ENCODE measurements at regions not wholly inside any gene's neighbourhood (a gene's known extent, or its start where the extent isn't known, plus 50 kb on each side); places are given as distances from the start of the nearest gene placed in this dataset.

- no peaks in the 10 kb centered on the region for H3K27me3 ChIP-seq (ENCODE audit: control insufficient read depth, insufficient read depth, low read length)
- no peaks in the 10 kb centered on the region for H3K36me3 ChIP-seq (replicated peaks; ENCODE audit: control insufficient read depth, insufficient read depth, low read length)
- H3K4me3 ChIP-seq (ENCODE audit: insufficient read depth, low read depth, low read length): no peak overlapping the region
- no peak for DNase-seq
Measured at GRCh38 chr22:48795664-48796063, 1032.0 kb downstream of the BRD1 start.

GRCh38 chr22:48794906-48795305 lies 1032.8 kb downstream of the BRD1 start:
- H3K36me3 ChIP-seq (replicated peaks; ENCODE audit: control insufficient read depth, insufficient read depth, low read length): no peaks in the 10 kb centered on the region
- no peaks in the 10 kb centered on the region for H3K27me3 ChIP-seq (ENCODE audit: control insufficient read depth, insufficient read depth, low read length)
- no peak for DNase-seq
- H3K4me3 ChIP-seq (ENCODE audit: insufficient read depth, low read depth, low read length): no peak overlapping the region

- no peak overlapping the region for H3K4me3 ChIP-seq (ENCODE audit: insufficient read depth, low read depth, low read length)
- H3K36me3 ChIP-seq (replicated peaks; ENCODE audit: control insufficient read depth, insufficient read depth, low read length): no peaks in the 10 kb centered on the region
- no peak for DNase-seq
- H3K27me3 ChIP-seq (ENCODE audit: control insufficient read depth, insufficient read depth, low read length): no peaks in the 10 kb centered on the region
Measured at GRCh38 chr22:48793949-48794348, 1033.7 kb downstream of the BRD1 start.

GRCh38 chr22:48786679-48786996 lies 1041.0 kb downstream of the BRD1 start:
- Histone ChIP-seq H3K27me3 (ENCODE audit: control insufficient read depth, insufficient read depth, low read length) (no peaks in the 10 kb centered on the region), H3K4me3 (ENCODE audit: insufficient read depth, low read depth, low read length) (no peak overlapping the region), H3K36me3 (replicated peaks; ENCODE audit: control insufficient read depth, insufficient read depth, low read length) (no peaks in the 10 kb centered on the region)
- DNase-seq: no peak

- Histone ChIP-seq H3K4me3 (ENCODE audit: insufficient read depth, low read depth, low read length) (no peak overlapping the region), H3K27me3 (ENCODE audit: control insufficient read depth, insufficient read depth, low read length) (no peaks in the 10 kb centered on the region), H3K36me3 (replicated peaks; ENCODE audit: control insufficient read depth, insufficient read depth, low read length) (no peaks in the 10 kb centered on the region)
- DNase-seq: no peak
Measured at GRCh38 chr22:48785792-48786678, 1041.6 kb downstream of the BRD1 start.

- no peak for DNase-seq
- H3K27me3 ChIP-seq (ENCODE audit: control insufficient read depth, insufficient read depth, low read length): no peaks in the 10 kb centered on the region
- H3K36me3 ChIP-seq (replicated peaks; ENCODE audit: control insufficient read depth, insufficient read depth, low read length): no peaks in the 10 kb centered on the region
- no peak overlapping the region for H3K4me3 ChIP-seq (ENCODE audit: insufficient read depth, low read depth, low read length)
Measured at GRCh38 chr22:48784701-48785503, 1042.8 kb downstream of the BRD1 start.

- H3K4me3 ChIP-seq (ENCODE audit: insufficient read depth, low read depth, low read length): no peak overlapping the region
- no peak for DNase-seq
- H3K36me3 ChIP-seq (replicated peaks; ENCODE audit: control insufficient read depth, insufficient read depth, low read length): no peaks in the 10 kb centered on the region
- H3K27me3 ChIP-seq (ENCODE audit: control insufficient read depth, insufficient read depth, low read length): no peaks in the 10 kb centered on the region
Measured at GRCh38 chr22:48783821-48784266, 1043.8 kb downstream of the BRD1 start.

GRCh38 chr22:48782811-48783511 lies 1044.7 kb downstream of the BRD1 start:
- Histone ChIP-seq H3K4me3 (ENCODE audit: insufficient read depth, low read depth, low read length) (no peak overlapping the region), H3K27me3 (ENCODE audit: control insufficient read depth, insufficient read depth, low read length) (no peaks in the 10 kb centered on the region), H3K36me3 (replicated peaks; ENCODE audit: control insufficient read depth, insufficient read depth, low read length) (no peaks in the 10 kb centered on the region)
- peak; percentile 81 for DNase-seq

- Histone ChIP-seq H3K4me3 (ENCODE audit: insufficient read depth, low read depth, low read length) (no peak overlapping the region), H3K27me3 (ENCODE audit: control insufficient read depth, insufficient read depth, low read length) (no peaks in the 10 kb centered on the region), H3K36me3 (replicated peaks; ENCODE audit: control insufficient read depth, insufficient read depth, low read length) (no peaks in the 10 kb centered on the region)
- no peak for DNase-seq
Measured at GRCh38 chr22:48782326-48782725, 1045.3 kb downstream of the BRD1 start.

- no peak for DNase-seq
- H3K36me3 ChIP-seq (replicated peaks; ENCODE audit: control insufficient read depth, insufficient read depth, low read length): no peaks in the 10 kb centered on the region
- no peak overlapping the region for H3K4me3 ChIP-seq (ENCODE audit: insufficient read depth, low read depth, low read length)
- H3K27me3 ChIP-seq (ENCODE audit: control insufficient read depth, insufficient read depth, low read length): no peaks in the 10 kb centered on the region
Measured at GRCh38 chr22:48781868-48782267, 1045.8 kb downstream of the BRD1 start.

- Histone ChIP-seq H3K27me3 (ENCODE audit: control insufficient read depth, insufficient read depth, low read length) (no peaks in the 10 kb centered on the region), H3K4me3 (ENCODE audit: insufficient read depth, low read depth, low read length) (no peak overlapping the region), H3K36me3 (replicated peaks; ENCODE audit: control insufficient read depth, insufficient read depth, low read length) (no peaks in the 10 kb centered on the region)
- no peak for DNase-seq
Measured at GRCh38 chr22:48781391-48781790, 1046.3 kb downstream of the BRD1 start.

- no peak for DNase-seq
- H3K27me3 ChIP-seq (ENCODE audit: control insufficient read depth, insufficient read depth, low read length): no peaks in the 10 kb centered on the region
- no peak overlapping the region for H3K4me3 ChIP-seq (ENCODE audit: insufficient read depth, low read depth, low read length)
- H3K36me3 ChIP-seq (replicated peaks; ENCODE audit: control insufficient read depth, insufficient read depth, low read length): no peaks in the 10 kb centered on the region
Measured at GRCh38 chr22:48780597-48781277, 1046.9 kb downstream of the BRD1 start.

GRCh38 chr22:48779661-48780596 lies 1047.7 kb downstream of the BRD1 start:
- Histone ChIP-seq H3K4me3 (ENCODE audit: insufficient read depth, low read depth, low read length) (no peak overlapping the region), H3K27me3 (ENCODE audit: control insufficient read depth, insufficient read depth, low read length) (no peaks in the 10 kb centered on the region), H3K36me3 (replicated peaks; ENCODE audit: control insufficient read depth, insufficient read depth, low read length) (no peaks in the 10 kb centered on the region)
- no peak for DNase-seq

All from H7 (cell line).